Ovary (tissue), 7 donors: ENCODE measurements at regions not wholly inside any gene's neighbourhood (a gene's known extent, or its start where the extent isn't known, plus 50 kb on each side); places are given as distances from the start of the nearest gene placed in this dataset.

Experiments
- DNase-seq, 5 donors: peaks; one replicate each; pipeline ENCODE4 v3.0.0-alpha.2; 2019 to 2020
- H3K27ac ChIP-seq, 2 donors: fragments of 200-600 bp; one replicate each; pipeline versions ENCODE4 v1.5.1 to v1.8.0; 2019 to 2022
- H3K27me3 ChIP-seq: fragments of 200-600 bp; one replicate; pipeline ENCODE4 v1.8.0; 2022
- H3K36me3 ChIP-seq: fragments of 200-600 bp; sonication (generic); one replicate; pipeline ENCODE4 v1.5.1; 2019
- H3K4me1 ChIP-seq: one replicate; pipeline ENCODE4 v1.8.1; 2013; ENCODE audit warnings: mild to moderate bottlenecking, moderate library complexity; ENCODE audit not compliant: insufficient read depth
- H3K4me3 ChIP-seq: fragments of 200-600 bp; sonication (generic); one replicate; pipeline ENCODE4 v1.5.1; 2017
- H3K9me3 ChIP-seq, 2 donors: fragments of 200-600 bp in 1 of 2; sonication (generic) in 1 of 2; one replicate each; pipeline versions ENCODE4 v1.5.1 to v1.8.1; 2013 to 2019; ENCODE audit warnings: mild to moderate bottlenecking in 1 of 2, moderate library complexity in 1 of 2
- EP300 ChIP-seq: sonication (generic); formaldehyde crosslinking; IDR thresholded peaks from one replicate; pipeline ENCODE4 v1.6.1; 2017; ENCODE audit warnings: antibody characterized with exemption
- POLR2A ChIP-seq: fragments of 450-650 bp; IDR thresholded peaks from one replicate; pipeline ENCODE4 v1.6.1; 2017; ENCODE audit warnings: antibody characterized with exemption, mild to moderate bottlenecking, moderate library complexity
- WGBS, 3 donors: extraction: QIAGEN DNeasy Blood & Tissue Kit in 1 of 3; methylation state at CpG; one replicate each; pipeline versions ENCODE4 v1.1.5 to v1.1.7; 2013 to 2017; 5-methylcytosine and 5-hydroxymethylcytosine counted together
- intact Hi-C, 4 donors: fragments of 100-400 bp; cut with DNase I; formaldehyde crosslinking; loops; one replicate each; pipeline versions ENCODE4 v1.11.0 to v1.15.1; 2022 to 2023
- TF ChIP-seq, protein P1 (sequence below), 3 donors: fragments of 450-650 bp in 2 of 3; fragments of 200-600 bp in 1 of 3; IDR thresholded peaks; one replicate each; pipeline versions ENCODE4 v1.5.1 to v1.8.0; 2016 to 2022; ENCODE audit warnings: antibody characterized with exemption in 3 of 3, mild to moderate bottlenecking in 1 of 3
- donor health status: DM: no; HTN: no; CAD: no; lungs with moderate emphysema.
- donor health status: DM: no; HTN: no; CAD: no.
- donor health status: Bipolar disorder and iron deficiency.
- donor health status: DM: no; HTN: no; CAD: no.
- donor health status: DM: yes; HTN: yes; CAD: no.

DNA sequence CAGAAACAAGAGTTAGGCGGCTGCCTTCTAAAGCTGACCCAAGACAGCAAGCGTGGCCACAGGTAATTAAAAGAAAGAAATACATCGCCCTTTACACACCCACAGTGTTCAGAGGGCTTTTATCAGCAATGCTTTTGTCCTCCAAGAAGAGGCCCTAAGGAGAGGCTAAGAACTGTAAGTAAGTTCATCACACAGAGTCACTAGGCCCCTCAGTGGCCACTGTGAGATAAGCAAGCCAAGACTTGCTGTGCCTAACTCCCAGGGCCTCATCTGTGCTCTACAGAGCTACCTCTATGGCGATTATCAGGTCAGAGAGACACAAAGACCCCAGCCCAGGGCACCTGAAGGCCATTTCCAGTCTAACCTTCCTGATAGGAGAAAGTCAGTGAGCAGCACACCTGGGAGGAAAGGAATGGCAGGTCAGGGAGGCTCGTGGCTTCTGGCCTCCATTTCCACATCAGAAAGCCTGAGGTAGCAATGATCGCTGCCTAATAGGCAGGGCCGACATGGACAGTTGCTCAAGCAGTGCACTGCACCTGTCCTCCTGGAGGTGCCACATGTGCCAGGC lies 545.2 kb upstream of the CDH11 start:
- TF ChIP-seq, protein P1, sequence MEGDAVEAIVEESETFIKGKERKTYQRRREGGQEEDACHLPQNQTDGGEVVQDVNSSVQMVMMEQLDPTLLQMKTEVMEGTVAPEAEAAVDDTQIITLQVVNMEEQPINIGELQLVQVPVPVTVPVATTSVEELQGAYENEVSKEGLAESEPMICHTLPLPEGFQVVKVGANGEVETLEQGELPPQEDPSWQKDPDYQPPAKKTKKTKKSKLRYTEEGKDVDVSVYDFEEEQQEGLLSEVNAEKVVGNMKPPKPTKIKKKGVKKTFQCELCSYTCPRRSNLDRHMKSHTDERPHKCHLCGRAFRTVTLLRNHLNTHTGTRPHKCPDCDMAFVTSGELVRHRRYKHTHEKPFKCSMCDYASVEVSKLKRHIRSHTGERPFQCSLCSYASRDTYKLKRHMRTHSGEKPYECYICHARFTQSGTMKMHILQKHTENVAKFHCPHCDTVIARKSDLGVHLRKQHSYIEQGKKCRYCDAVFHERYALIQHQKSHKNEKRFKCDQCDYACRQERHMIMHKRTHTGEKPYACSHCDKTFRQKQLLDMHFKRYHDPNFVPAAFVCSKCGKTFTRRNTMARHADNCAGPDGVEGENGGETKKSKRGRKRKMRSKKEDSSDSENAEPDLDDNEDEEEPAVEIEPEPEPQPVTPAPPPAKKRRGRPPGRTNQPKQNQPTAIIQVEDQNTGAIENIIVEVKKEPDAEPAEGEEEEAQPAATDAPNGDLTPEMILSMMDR (IDR thresholded peaks at IDR 0.05), result no peak
- TF ChIP-seq POLR2A (no peak), EP300 (no peak)
- no peaks in the 10 kb centered on the region for H3K27me3 ChIP-seq
- no peaks in the 10 kb centered on the region for H3K9me3 ChIP-seq
- H3K4me1 ChIP-seq, result no peaks in the 10 kb centered on the region
- WGBS, 3 donors, result 90 to 91% (median 91%) methylated on average over 7 of the region's 7 CpGs
- intact Hi-C loops, result no loop called here
- no peak overlapping the region for H3K27ac ChIP-seq
- no peak overlapping the region for H3K4me3 ChIP-seq
- no peak for DNase-seq
- no peaks in the 10 kb centered on the region for H3K36me3 ChIP-seq

DNA sequence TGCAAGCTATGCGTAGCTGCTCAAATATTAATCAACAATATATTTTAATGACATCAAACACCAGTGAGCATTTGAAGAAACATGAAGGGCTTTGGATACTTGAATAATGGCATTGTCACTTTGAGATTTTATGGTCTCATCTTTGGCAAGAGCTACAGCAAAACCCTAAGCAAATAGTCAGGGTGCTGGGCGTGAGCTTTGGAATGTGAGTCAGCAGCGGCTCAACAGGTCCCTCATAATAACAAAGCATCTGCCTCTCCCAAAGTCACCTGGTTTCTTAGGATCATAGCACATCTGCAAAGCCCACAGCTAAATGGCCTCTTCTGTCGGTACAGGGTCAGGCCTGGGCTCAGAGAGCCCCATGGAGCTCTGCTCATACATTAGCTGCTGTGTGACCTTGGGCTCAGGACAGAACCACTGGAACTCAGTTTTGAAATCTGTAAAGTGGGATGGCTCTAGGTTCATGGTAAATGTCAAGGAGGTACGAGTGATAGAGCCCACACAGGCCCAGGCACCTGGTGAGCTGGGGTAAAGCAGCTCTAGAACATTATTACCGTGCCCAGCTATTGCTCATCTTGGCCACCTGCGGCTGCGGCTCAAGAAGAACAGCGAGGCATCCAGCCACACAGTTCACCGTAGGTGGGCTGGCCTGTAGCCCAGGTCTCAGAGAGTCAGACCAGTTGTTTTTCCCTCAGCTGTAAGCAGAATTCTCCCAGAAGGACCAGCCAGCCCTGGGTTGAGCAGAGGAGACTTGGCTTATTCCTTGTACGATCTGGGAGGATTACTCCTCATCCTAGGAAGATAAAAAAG lies 544.5 kb upstream of the CDH11 start:
- no peaks in the 10 kb centered on the region for H3K27me3 ChIP-seq
- TF ChIP-seq, protein P1 (IDR thresholded peaks at IDR 0.05), result no peak
- TF ChIP-seq EP300 (no peak), POLR2A (no peak)
- H3K36me3 ChIP-seq, result no peaks in the 10 kb centered on the region
- H3K4me1 ChIP-seq, result no peaks in the 10 kb centered on the region
- DNase-seq, result peak in 2 of 5 donors; percentile 30 to 45
- WGBS, 3 donors, result 72 to 75% (median 73%) methylated on average over 11 of the region's 11 CpGs
- H3K9me3 ChIP-seq, result no peaks in the 10 kb centered on the region
- intact Hi-C loops, result no loop called here
- H3K4me3 ChIP-seq, result no peak overlapping the region
- H3K27ac ChIP-seq, result no peak overlapping the region

DNA sequence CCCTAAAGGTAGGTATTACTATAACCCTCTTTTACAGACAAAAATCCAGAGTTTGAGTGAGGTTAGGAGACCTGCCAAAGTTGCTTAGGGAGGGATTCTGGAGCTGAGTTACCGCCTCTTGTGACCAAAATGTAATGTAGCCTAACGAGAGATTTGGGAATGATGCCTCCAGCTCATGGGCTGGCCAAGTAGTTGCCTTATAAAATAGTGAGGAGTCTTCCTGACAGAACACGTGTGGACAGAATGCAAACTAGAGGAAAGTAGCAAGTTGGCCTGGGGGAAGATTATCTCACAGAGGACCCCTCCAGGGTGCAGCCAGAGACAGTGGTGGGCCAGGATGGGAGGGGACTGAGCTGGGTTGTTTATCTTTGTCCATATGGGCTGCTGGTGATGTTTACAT lies 543.7 kb upstream of the CDH11 start:
- intact Hi-C loops, result no loop called here
- Histone ChIP-seq H3K36me3 (no peaks in the 10 kb centered on the region), H3K27ac (no peak overlapping the region), H3K9me3 (no peaks in the 10 kb centered on the region), H3K27me3 (no peaks in the 10 kb centered on the region), H3K4me1 (no peaks in the 10 kb centered on the region), H3K4me3 (no peak overlapping the region)
- no peak for TF ChIP-seq EP300
- 37 to 50% (median 44%) methylated on average over 3 of the region's 3 CpGs for WGBS, 3 donors
- DNase-seq, result no peak

DNA sequence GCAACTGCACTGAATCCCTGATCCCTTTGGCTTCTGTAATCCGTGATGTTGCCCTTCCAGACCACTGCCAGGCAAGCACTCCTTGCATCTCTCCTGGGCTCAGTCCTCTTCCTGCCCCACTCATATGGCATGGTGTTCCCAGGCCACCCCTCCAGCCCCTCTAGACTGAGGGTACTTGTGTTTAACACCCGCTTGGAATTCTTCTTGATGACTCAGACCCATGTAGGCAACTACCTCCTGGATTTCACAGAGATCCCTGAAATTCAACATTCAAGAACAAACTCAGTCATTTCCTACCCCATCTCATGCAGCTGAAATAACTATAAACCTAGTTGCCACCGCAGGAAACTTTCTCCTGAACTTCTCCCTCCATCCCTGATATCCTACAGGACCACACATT lies 541.9 kb upstream of the CDH11 start:
- 95 to 99% (median 96%) methylated on average over 3 of the region's 3 CpGs for WGBS, 3 donors
- TF ChIP-seq, protein P1 (IDR thresholded peaks at IDR 0.05), result no peak
- TF ChIP-seq EP300 (no peak), POLR2A (no peak)

DNA sequence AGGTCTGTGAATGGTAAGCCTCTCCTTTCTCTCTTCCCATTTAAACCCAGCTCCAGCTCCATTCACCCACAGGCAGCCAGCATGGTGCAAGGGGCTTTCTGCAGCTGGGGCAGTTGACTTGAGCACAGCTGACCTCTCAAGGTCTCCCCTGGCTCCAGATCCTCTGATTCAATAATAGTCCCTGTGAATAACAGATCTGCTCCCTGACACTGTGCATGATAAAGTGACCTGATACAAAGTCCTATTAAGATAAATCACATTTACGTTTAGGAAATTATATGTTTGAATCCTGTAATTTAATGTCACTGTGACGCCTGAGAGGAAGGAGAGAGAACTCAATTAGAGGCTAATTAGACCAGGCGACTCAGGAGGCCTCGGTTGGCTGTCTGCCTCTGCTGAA lies 540.4 kb upstream of the CDH11 start:
- no peak overlapping the region for H3K27ac ChIP-seq
- TF ChIP-seq EP300 (no peak), POLR2A (no peak)
- TF ChIP-seq, protein P1 (IDR thresholded peaks at IDR 0.05), result no peak
- 89 to 95% (median 93%) methylated on average over 4 of the region's 4 CpGs for WGBS, 3 donors
- H3K4me3 ChIP-seq, result no peak overlapping the region
- H3K27me3 ChIP-seq, result no peaks in the 10 kb centered on the region
- H3K9me3 ChIP-seq, result no peaks in the 10 kb centered on the region
- no peaks in the 10 kb centered on the region for H3K36me3 ChIP-seq
- H3K4me1 ChIP-seq, result no peaks in the 10 kb centered on the region
- intact Hi-C loops, result no loop called here
- DNase-seq, result no peak

More for the DNA sequence above, 541.9 kb upstream of the CDH11 start:
- Histone ChIP-seq H3K4me3 (no peak overlapping the region), H3K9me3 (no peaks in the 10 kb centered on the region), H3K36me3 (no peaks in the 10 kb centered on the region), H3K4me1 (no peaks in the 10 kb centered on the region), H3K27ac (no peak overlapping the region), H3K27me3 (no peaks in the 10 kb centered on the region)
- intact Hi-C loops, result no loop called here
- no peak for DNase-seq
